Uterus (tissue), 3 donors: ENCODE measurements at regions not wholly inside any gene's neighbourhood (a gene's known extent, or its start where the extent isn't known, plus 50 kb on each side); places are given as distances from the start of the nearest gene placed in this dataset.

Experiments
- DNase-seq, 2 donors: peaks; one replicate each; pipeline ENCODE4 v3.0.0-alpha.2; 2019 to 2020
- H3K27ac ChIP-seq, 2 donors: fragments of 200-600 bp; sonication (generic); 1 replicate in 1 of 2; 2 replicates in 1 of 2; pipeline ENCODE4 v1.5.1; 2016 to 2018
- H3K27me3 ChIP-seq, 2 donors: fragments of 200-600 bp; sonication (generic); one replicate each; pipeline ENCODE4 v1.5.1; 2018 to 2019; ENCODE audit warnings: control low read depth in 1 of 2
- H3K36me3 ChIP-seq, 2 donors: fragments of 200-600 bp; sonication (generic); one replicate each; pipeline ENCODE4 v1.5.1; 2019; ENCODE audit warnings: control low read depth in 1 of 2
- H3K4me1 ChIP-seq, 2 donors: fragments of 200-600 bp; sonication (generic); one replicate each; pipeline ENCODE4 v1.5.1; 2018 to 2019; ENCODE audit warnings: control low read depth in 1 of 2
- H3K4me3 ChIP-seq, 2 donors: fragments of 200-600 bp; sonication (generic); 1 replicate in 1 of 2; 2 replicates in 1 of 2; pipeline ENCODE4 v1.5.1; 2018 to 2019; ENCODE audit warnings: mild to moderate bottlenecking in 1 of 2
- H3K9me3 ChIP-seq, 2 donors: fragments of 200-600 bp; sonication (generic); one replicate each; pipeline ENCODE4 v1.5.1; 2019; ENCODE audit warnings: control low read depth in 1 of 2
- POLR2A ChIP-seq, 2 donors: fragments of 450-650 bp; IDR thresholded peaks; one replicate each; pipeline ENCODE4 v1.6.1; 2016; ENCODE audit warnings: antibody characterized with exemption in 2 of 2, mild to moderate bottlenecking in 1 of 2, moderate library complexity in 1 of 2
- intact Hi-C: fragments of 100-400 bp; cut with DNase I; formaldehyde crosslinking; loops from one replicate; pipeline ENCODE4 v1.15.1; 2023; ENCODE audit warnings: low total_unique reads
- TF ChIP-seq, protein P1 (sequence below), 4 experiments: fragments of 200-600 bp in 2 of 4; fragments of 450-650 bp in 2 of 4; sonication (generic) in 2 of 4; IDR thresholded peaks; one replicate each; pipeline ENCODE4 v1.5.1; 2016 to 2019; ENCODE audit warnings: antibody characterized with exemption in 4 of 4, mild to moderate bottlenecking in 2 of 4, moderate library complexity in 1 of 4
- donor health status: DM: yes; HTN: yes; CAD: no.

DNA sequence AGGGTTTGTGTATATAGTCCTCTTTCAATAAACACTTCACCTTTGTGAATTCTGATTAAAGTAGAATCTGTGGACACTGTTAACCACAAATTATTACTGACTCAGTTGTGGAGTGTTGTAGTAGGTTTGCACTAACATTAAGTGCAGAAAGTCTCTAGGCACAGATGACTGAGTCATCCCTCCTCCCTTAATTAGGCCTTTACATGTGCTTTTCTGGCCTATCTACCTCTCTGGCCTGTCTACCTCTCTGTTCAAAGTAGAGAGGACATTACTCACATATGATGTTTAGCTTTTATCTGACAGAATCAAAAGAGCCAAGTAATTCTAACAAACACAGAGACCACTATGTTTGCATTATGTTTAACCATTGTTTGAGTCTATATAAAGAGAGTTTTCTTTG lies 783.0 kb downstream of the TENT5A start:
- Histone ChIP-seq H3K27me3 (no peaks in the 10 kb centered on the region), H3K9me3 (no peaks in the 10 kb centered on the region), H3K4me1 (no peaks in the 10 kb centered on the region), H3K4me3 (no peak overlapping the region), H3K27ac (no peak overlapping the region), H3K36me3 (no peaks in the 10 kb centered on the region)
- DNase-seq, result no peak
- no peak for TF ChIP-seq POLR2A (IDR thresholded peaks at IDR 0.05)
- TF ChIP-seq, protein P1, sequence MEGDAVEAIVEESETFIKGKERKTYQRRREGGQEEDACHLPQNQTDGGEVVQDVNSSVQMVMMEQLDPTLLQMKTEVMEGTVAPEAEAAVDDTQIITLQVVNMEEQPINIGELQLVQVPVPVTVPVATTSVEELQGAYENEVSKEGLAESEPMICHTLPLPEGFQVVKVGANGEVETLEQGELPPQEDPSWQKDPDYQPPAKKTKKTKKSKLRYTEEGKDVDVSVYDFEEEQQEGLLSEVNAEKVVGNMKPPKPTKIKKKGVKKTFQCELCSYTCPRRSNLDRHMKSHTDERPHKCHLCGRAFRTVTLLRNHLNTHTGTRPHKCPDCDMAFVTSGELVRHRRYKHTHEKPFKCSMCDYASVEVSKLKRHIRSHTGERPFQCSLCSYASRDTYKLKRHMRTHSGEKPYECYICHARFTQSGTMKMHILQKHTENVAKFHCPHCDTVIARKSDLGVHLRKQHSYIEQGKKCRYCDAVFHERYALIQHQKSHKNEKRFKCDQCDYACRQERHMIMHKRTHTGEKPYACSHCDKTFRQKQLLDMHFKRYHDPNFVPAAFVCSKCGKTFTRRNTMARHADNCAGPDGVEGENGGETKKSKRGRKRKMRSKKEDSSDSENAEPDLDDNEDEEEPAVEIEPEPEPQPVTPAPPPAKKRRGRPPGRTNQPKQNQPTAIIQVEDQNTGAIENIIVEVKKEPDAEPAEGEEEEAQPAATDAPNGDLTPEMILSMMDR (IDR thresholded peaks at IDR 0.05), result no peak
- intact Hi-C loops, result no loop called here

DNA sequence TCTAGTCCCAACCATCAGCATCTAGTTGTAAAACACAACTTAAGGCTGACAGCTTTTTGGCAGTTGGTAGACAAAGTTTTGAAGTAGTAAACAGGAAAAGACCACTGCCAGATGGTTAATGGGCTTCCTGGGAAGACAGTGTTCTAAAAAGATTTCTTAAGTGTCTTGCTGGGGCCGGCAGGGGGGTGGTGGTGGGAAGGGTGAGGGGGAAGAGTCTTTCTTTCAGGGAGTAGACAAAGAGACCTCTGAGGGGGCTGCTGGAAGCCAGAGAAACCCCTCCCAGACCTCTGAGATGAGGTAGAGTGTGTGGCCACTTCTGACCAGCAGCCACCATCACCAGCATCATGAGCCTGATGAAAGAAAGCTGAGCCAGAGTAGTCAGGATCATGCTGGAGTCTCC lies 784.9 kb downstream of the TENT5A start:
- no peak for DNase-seq
- Histone ChIP-seq H3K27me3 (no peaks in the 10 kb centered on the region), H3K4me3 (no peak overlapping the region), H3K9me3 (no peaks in the 10 kb centered on the region), H3K36me3 (no peaks in the 10 kb centered on the region), H3K4me1 (no peaks in the 10 kb centered on the region), H3K27ac (no peak overlapping the region)
- TF ChIP-seq, protein P1 (IDR thresholded peaks at IDR 0.05), result no peak
- no peak for TF ChIP-seq POLR2A (IDR thresholded peaks at IDR 0.05)
- intact Hi-C loops, result no loop called here

DNA sequence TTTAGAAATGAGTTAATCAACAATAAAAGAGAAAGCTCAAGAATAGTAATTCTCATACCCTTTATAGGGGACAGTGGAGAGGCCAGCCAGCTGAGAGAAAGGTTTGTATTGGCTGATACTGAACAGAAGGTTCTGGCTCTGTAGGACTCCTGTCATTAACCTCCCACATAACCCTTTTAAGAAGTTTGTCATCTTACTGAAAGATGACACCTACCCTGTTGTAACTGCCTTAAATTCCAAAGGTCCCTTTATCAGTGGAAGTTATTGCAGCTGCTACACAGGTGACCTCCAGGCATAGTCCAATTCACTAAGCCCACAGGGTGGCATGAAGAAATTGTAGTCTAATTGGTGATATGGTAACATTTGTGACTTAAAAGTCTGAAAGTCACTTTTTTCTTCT lies 790.1 kb downstream of the TENT5A start:
- H3K36me3 ChIP-seq, result no peaks in the 10 kb centered on the region
- TF ChIP-seq, protein P1 (IDR thresholded peaks at IDR 0.05), result no peak
- no peak for TF ChIP-seq POLR2A (IDR thresholded peaks at IDR 0.05)
- DNase-seq, result no peak
- no peak overlapping the region for H3K27ac ChIP-seq
- no peak overlapping the region for H3K4me3 ChIP-seq
- no peaks in the 10 kb centered on the region for H3K27me3 ChIP-seq
- H3K4me1 ChIP-seq, result no peaks in the 10 kb centered on the region
- intact Hi-C loops, result no loop called here
- H3K9me3 ChIP-seq, result no peaks in the 10 kb centered on the region

DNA sequence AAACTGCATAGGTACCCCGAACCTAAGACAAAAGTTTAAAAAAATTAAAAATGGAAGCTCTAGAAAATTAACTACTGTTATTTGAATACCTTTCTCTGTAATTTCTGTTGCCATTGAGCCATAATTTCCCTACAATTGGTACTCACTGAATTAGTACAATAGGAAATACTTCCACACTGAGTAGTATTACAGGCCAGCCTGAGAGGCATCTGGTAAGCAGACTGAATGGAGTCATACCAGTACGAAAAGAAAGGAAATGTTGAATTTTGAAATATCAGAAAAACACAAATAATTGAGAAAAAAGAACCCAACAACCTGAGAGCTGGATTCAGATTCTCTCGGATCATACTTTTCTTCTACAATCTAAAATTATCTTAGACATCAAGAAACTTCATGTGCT lies 791.3 kb downstream of the TENT5A start:
- DNase-seq, result no peak
- no peak for TF ChIP-seq POLR2A (IDR thresholded peaks at IDR 0.05)
- TF ChIP-seq, protein P1 (IDR thresholded peaks at IDR 0.05), result no peak
- H3K27me3 ChIP-seq, result no peaks in the 10 kb centered on the region
- H3K9me3 ChIP-seq, result no peaks in the 10 kb centered on the region
- no peaks in the 10 kb centered on the region for H3K4me1 ChIP-seq
- intact Hi-C loops, result no loop called here
- H3K36me3 ChIP-seq, result no peaks in the 10 kb centered on the region
- no peak overlapping the region for H3K4me3 ChIP-seq
- H3K27ac ChIP-seq, result no peak overlapping the region

DNA sequence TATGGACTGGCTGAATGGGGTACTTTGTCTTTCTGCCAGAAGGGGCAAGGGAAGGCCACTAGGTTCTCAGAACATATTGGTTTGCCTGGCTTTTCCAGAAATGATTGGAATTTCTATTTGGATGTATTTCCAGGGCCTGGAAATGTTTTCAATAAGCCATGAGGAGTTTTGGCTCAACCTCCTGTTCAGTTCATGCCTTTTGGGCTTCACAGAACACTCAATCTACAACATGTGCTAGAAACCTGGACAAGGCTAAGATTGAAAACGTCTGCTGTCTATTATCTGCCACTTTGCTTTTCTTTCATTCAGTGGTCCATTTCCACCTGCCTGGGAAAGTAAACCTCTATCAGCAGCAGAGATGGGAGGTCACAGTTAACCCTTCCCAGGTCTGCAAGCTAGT lies 793.4 kb downstream of the TENT5A start:
- H3K9me3 ChIP-seq, result no peaks in the 10 kb centered on the region
- H3K4me3 ChIP-seq, result no peak overlapping the region
- TF ChIP-seq POLR2A (IDR thresholded peaks at IDR 0.05), result no peak
- TF ChIP-seq, protein P1 (IDR thresholded peaks at IDR 0.05), result no peak
- no peak for DNase-seq
- no peaks in the 10 kb centered on the region for H3K27me3 ChIP-seq
- intact Hi-C loops, result no loop called here
- no peaks in the 10 kb centered on the region for H3K36me3 ChIP-seq
- no peaks in the 10 kb centered on the region for H3K4me1 ChIP-seq
- no peak overlapping the region for H3K27ac ChIP-seq
